B cell (primary cell): ENCODE measurements at regions not wholly inside any gene's neighbourhood (a gene's known extent, or its start where the extent isn't known, plus 50 kb on each side); places are given as distances from the start of the nearest gene placed in this dataset.

Experiments used
- ATAC-seq: fragments of 200-7000 bp; cut with Tn5 transposase; one replicate; pipeline ENCODE4 v1.10.0; 2021; ENCODE audit warnings: low read depth, mild to moderate bottlenecking, moderate number of reproducible peaks, moderate library complexity
- CTCF ChIA-PET: fragments of 350-600 bp; sonication (Branson Sonifier 250); formaldehyde crosslinking; loops from one replicate; lab custom pipeline; 2021; ENCODE audit warnings: antibody characterized with exemption, inconsistent platforms; lab: Charles Lee
- POLR2A ChIA-PET: fragments of 350-600 bp; sonication (Branson Sonifier 250); formaldehyde crosslinking; loops from one replicate; lab custom pipeline; 2021; ENCODE audit warnings: antibody characterized with exemption; lab: Charles Lee
- DNase-seq: peaks from one replicate; pipeline ENCODE4 v3.0.0; 2013
- H2AFZ ChIP-seq: 2 replicates; pipeline ENCODE4 v1.6.1; 2012; ENCODE audit warnings: mild to moderate bottlenecking, low read depth, low read length; ENCODE audit not compliant: insufficient read depth, poor library complexity, severe bottlenecking
- H3K27ac ChIP-seq, 2 donors: 1 replicate in 1 of 2; 2 replicates in 1 of 2; pipeline ENCODE4 v1.5.1; 2012 to 2013; ENCODE audit warnings: low read length in 2 of 2, mild to moderate bottlenecking in 2 of 2, moderate library complexity in 1 of 2
- H3K27me3 ChIP-seq, 4 experiments: fragments of 200-600 bp in 1 of 4; sonication (generic) in 1 of 4; replicated peaks in 1 of 4; 1 replicate in 2 of 4; 2 replicates in 2 of 4; pipeline versions ENCODE4 v1.6.1 to v1.7.0; 2013 to 2016; ENCODE audit warnings: low read length in 3 of 4, mild to moderate bottlenecking in 2 of 4, mixed read lengths in 1 of 4, moderate library complexity in 1 of 4; ENCODE audit not compliant: insufficient read depth in 4 of 4, control insufficient read depth in 3 of 4; ENCODE audit errors: control extremely low read depth in 1 of 4
- H3K36me3 ChIP-seq, 2 experiments: replicated peaks in 1 of 2; 1 replicate in 1 of 2; 2 replicates in 1 of 2; pipeline versions ENCODE4 v1.6.1 to v1.7.1; 2013; ENCODE audit warnings: low read length in 1 of 2; ENCODE audit not compliant: insufficient read depth in 2 of 2, control insufficient read depth in 1 of 2; ENCODE audit errors: control extremely low read depth in 1 of 2, extremely low read depth in 1 of 2
- H3K4me1 ChIP-seq, 2 donors: fragments of 200-600 bp in 1 of 2; sonication (generic) in 1 of 2; 1 replicate in 1 of 2; 2 replicates in 1 of 2; pipeline versions ENCODE4 v1.5.1 to v1.6.1; 2013 to 2017; ENCODE audit warnings: low read length in 2 of 2; ENCODE audit not compliant: control insufficient read depth in 2 of 2, insufficient read depth in 2 of 2
- H3K4me2 ChIP-seq: replicated peaks from 2 replicates; pipeline ENCODE3; 2012; ENCODE audit warnings: mild to moderate bottlenecking, low read depth, low read length; ENCODE audit not compliant: poor library complexity, severe bottlenecking
- H3K4me3 ChIP-seq, 5 experiments: fragments of 200-600 bp in 1 of 5; sonication (generic) in 1 of 5; 1 replicate in 3 of 5; 2 replicates in 2 of 5; pipeline versions ENCODE4 v1.5.1 to v1.7.0; 2011 to 2016; ENCODE audit warnings: low read length in 4 of 5, mild to moderate bottlenecking in 4 of 5, low read depth in 2 of 5, control low read depth in 1 of 5, moderate library complexity in 1 of 5; ENCODE audit not compliant: insufficient read depth in 1 of 5; ENCODE audit errors: control extremely low read depth in 1 of 5, extremely low read depth in 1 of 5
- H3K79me2 ChIP-seq: fragments of 200-600 bp; sonication (generic); one replicate; pipeline ENCODE4 v1.6.0; 2016; ENCODE audit warnings: low read length; ENCODE audit not compliant: control insufficient read depth, insufficient read depth
- H3K9ac ChIP-seq: fragments of 200-600 bp; sonication (generic); 2 replicates; pipeline ENCODE4 v1.6.1; 2017; ENCODE audit warnings: mild to moderate bottlenecking, low read length, moderate library complexity
- H3K9me3 ChIP-seq, 3 donors: one replicate each; pipeline versions ENCODE4 v1.6.1 to v1.7.1; 2013; ENCODE audit warnings: low read length in 2 of 3; ENCODE audit not compliant: control insufficient read depth in 2 of 3, insufficient read depth in 1 of 3; ENCODE audit errors: control extremely low read depth in 1 of 3
- H4K20me1 ChIP-seq: 2 replicates; pipeline ENCODE4 v1.6.0; 2012; ENCODE audit warnings: mild to moderate bottlenecking, low read length; ENCODE audit not compliant: insufficient read depth, control insufficient read depth, poor library complexity, severe bottlenecking
- H3K27ac Mint-ChIP-seq: one replicate; pipeline ENCODE4 v1.8.0; 2021; ENCODE audit warnings: mixed read lengths
- H3K27me3 Mint-ChIP-seq: one replicate; pipeline ENCODE4 v1.8.0; 2021; ENCODE audit warnings: mixed read lengths
- H3K4me1 Mint-ChIP-seq: one replicate; pipeline ENCODE4 v1.8.0; 2021; ENCODE audit warnings: mixed read lengths
- H3K4me3 Mint-ChIP-seq: one replicate; pipeline ENCODE4 v1.8.0; 2021; ENCODE audit warnings: mixed read lengths
- H3K9me3 Mint-ChIP-seq: one replicate; pipeline ENCODE4 v1.8.0; 2022; ENCODE audit warnings: mixed read lengths; ENCODE audit not compliant: insufficient read depth
- EZH2 ChIP-seq: IDR thresholded peaks from 2 replicates; pipeline ENCODE4 v1.6.1; 2012; ENCODE audit warnings: borderline replicate concordance, low read depth, mild to moderate bottlenecking, moderate library complexity, low read length; ENCODE audit not compliant: insufficient read depth, poor library complexity, severe bottlenecking
- WGBS: methylation state at CpG from one replicate; pipeline ENCODE4 v1.1.5; 2013; ENCODE audit warnings: missing lambda C conversion rate; ENCODE audit not compliant: insufficient coverage; 5-methylcytosine and 5-hydroxymethylcytosine counted together
- intact Hi-C: fragments of 100-400 bp; cut with micrococcal nuclease; formaldehyde crosslinking; loops from one replicate; pipeline ENCODE4 v1.10.0; 2022
- TF ChIP-seq, protein P1 (sequence below): fragments of 200-600 bp; IDR thresholded peaks from one replicate; pipeline ENCODE4 v1.8.0; 2022; ENCODE audit warnings: antibody characterized with exemption, mild to moderate bottlenecking

DNA sequence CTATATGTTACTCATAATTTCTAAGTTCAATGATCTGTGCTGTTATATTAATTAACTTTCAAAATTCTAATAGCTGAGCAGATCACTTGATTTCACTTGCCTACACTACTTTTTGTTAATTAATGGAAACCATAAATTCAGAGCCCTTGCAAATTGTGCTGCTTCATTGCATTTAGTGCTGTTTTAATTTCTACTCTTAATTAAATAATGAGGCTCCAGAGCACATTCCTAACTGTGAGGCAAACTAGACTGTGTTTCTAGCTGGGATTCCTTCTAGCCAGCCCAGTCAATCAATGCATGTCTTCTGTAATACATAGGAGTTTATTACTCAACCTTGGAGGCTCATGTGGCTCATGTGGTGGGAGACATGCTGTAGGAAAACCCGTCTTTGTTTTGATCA lies 301.1 kb upstream of the GOLIM4 start:
- no peak overlapping the region for H3K27ac Mint-ChIP-seq
- ATAC-seq: no peak

DNA sequence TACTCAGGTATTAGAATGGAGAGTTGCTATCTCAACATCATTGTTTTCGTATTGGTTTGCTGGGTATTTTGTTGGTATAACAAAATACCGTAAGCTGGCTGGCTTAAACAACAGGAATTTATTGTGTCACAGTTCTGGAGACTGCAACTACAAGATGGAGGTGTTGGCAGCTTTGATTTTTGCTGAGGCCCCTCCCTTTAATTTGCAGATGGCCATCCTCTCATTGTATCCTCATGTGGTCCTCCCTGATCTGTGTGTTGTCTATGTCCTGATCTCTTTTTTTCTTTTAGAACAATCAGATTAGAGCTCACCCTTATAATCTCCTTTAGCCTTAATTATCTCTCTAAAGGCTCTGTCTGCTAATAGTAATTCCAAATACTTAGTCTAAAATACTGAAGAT lies 299.8 kb upstream of the GOLIM4 start:
- Histone ChIP-seq H3K4me3 (no peak overlapping the region), H3K4me1 (no peaks in the 10 kb centered on the region), H3K79me2 (no peaks in the 10 kb centered on the region), H3K27ac (no peak overlapping the region), H3K9ac (no peak overlapping the region), H3K27me3 (no peaks in the 10 kb centered on the region), H3K36me3 (no peaks in the 10 kb centered on the region), H2AFZ (no peak overlapping the region), H3K4me2 (no peak overlapping the region), H3K9me3 (no peaks in the 10 kb centered on the region), H4K20me1 (no peaks in the 10 kb centered on the region)
- Mint-ChIP-seq H3K4me3 (no peak overlapping the region), H3K9me3 (no peaks in the 10 kb centered on the region), H3K4me1 (no peaks in the 10 kb centered on the region), H3K27me3 (no peaks in the 10 kb centered on the region), H3K27ac (no peak overlapping the region)
- WGBS: 92% methylated on average over 2 of the region's 2 CpGs
- no peak for ATAC-seq
- TF ChIP-seq EZH2: no peak
- DNase-seq: no peak
- CTCF ChIA-PET: interaction anchor here (0.6 kb wide), 1 partner anchor 77 kb away, joined by 5 read pairs; no protein-coding TSS in a partner anchor
- intact Hi-C loops: no loop called here
- POLR2A ChIA-PET: no interaction called here

More for the DNA sequence above, 301.1 kb upstream of the GOLIM4 start:
- intact Hi-C loops: no loop called here
- Histone ChIP-seq H3K27ac (no peak overlapping the region), H3K4me1 (no peaks in the 10 kb centered on the region), H3K36me3 (no peaks in the 10 kb centered on the region), H3K9me3 (no peaks in the 10 kb centered on the region), H3K79me2 (no peaks in the 10 kb centered on the region), H3K4me3 (no peak overlapping the region), H3K27me3 (no peaks in the 10 kb centered on the region), H3K9ac (no peak overlapping the region), H3K4me2 (no peak overlapping the region), H2AFZ (no peak overlapping the region), H4K20me1 (no peaks in the 10 kb centered on the region)
- POLR2A ChIA-PET: no interaction called here
- TF ChIP-seq, protein P1, sequence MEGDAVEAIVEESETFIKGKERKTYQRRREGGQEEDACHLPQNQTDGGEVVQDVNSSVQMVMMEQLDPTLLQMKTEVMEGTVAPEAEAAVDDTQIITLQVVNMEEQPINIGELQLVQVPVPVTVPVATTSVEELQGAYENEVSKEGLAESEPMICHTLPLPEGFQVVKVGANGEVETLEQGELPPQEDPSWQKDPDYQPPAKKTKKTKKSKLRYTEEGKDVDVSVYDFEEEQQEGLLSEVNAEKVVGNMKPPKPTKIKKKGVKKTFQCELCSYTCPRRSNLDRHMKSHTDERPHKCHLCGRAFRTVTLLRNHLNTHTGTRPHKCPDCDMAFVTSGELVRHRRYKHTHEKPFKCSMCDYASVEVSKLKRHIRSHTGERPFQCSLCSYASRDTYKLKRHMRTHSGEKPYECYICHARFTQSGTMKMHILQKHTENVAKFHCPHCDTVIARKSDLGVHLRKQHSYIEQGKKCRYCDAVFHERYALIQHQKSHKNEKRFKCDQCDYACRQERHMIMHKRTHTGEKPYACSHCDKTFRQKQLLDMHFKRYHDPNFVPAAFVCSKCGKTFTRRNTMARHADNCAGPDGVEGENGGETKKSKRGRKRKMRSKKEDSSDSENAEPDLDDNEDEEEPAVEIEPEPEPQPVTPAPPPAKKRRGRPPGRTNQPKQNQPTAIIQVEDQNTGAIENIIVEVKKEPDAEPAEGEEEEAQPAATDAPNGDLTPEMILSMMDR: no peak
- no peak for TF ChIP-seq EZH2
- CTCF ChIA-PET: no interaction called here
- 100% methylated on average over 1 of the region's 1 CpG for WGBS
- no peaks in the 10 kb centered on the region for H3K9me3 Mint-ChIP-seq
- no peak for DNase-seq
- no peak overlapping the region for H3K4me3 Mint-ChIP-seq
- H3K4me1 Mint-ChIP-seq: no peaks in the 10 kb centered on the region
- no peaks in the 10 kb centered on the region for H3K27me3 Mint-ChIP-seq
